ENCODE measurements at regions not wholly inside any gene's neighbourhood (a gene's known extent, or its start where the extent isn't known, plus 50 kb on each side); places are given as distances from the start of the nearest gene placed in this dataset.

DNA sequence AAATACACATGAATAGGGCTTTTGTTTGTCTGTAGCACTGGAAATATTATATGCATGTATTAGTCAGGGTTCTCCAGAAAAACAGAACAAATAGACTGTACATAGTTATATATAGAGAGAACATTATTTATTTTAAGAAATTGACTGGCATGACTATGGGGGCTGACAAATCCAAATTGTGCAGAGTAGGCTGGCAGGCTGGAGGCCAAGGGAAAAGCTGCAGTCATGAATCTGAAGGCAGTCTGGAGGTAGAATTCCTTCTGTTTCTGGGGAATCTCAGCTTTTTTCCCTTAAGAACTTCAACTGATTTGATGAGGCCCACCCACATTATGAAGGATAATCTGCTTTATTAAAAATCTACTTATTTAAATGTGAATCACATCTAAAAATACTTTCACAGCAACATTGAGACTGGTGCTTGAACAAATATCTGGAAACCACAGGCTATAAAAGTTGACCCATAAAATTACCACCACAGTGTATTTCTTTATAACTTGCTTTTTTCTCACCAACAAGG, 344.2 kb upstream of the KIAA1217 start:
- TF ChIP-seq CTCF (IDR thresholded peaks at IDR 0.05; ENCODE audit: extremely low read depth in 1 of 2, insufficient read depth in 1 of 2, low read depth in 1 of 2, low read length in 2 of 2) (no peak), POLR2A (IDR thresholded peaks at IDR 0.05; ENCODE audit: low read depth, low read length) (no peak), EZH2 (IDR thresholded peaks at IDR 0.05; ENCODE audit: borderline replicate concordance, low read depth, low read length, severe bottlenecking) (no peak), GATA2 (IDR thresholded peaks at IDR 0.05; ENCODE audit: insufficient read depth, insufficient read length, low read depth, low read length) (no peak), MYC (IDR thresholded peaks at IDR 0.05; ENCODE audit: low read depth, low read length) (no peak), POLR2AphosphoS5 (IDR thresholded peaks at IDR 0.05; ENCODE audit: insufficient read depth, low read depth, low read length) (no peak), JUN (IDR thresholded peaks at IDR 0.05; ENCODE audit: borderline replicate concordance, insufficient read depth, insufficient read length, low read depth) (no peak)
- TF ChIP-seq, protein P1, sequence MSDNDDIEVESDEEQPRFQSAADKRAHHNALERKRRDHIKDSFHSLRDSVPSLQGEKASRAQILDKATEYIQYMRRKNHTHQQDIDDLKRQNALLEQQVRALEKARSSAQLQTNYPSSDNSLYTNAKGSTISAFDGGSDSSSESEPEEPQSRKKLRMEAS (IDR thresholded peaks at IDR 0.05; ENCODE audit: insufficient read depth, insufficient read length): no peak
